HG02852 (cell line): ENCODE measurements at regions not wholly inside any gene's neighbourhood (a gene's known extent, or its start where the extent isn't known, plus 50 kb on each side); places are given as distances from the start of the nearest gene placed in this dataset.
"Not testable (repeated sequence)": the region's sequence is repeated elsewhere in the genome, so short reads cannot be mapped to it uniquely, and the experiment has no call there.

Experiments used
- ATAC-seq: cut with Tn5 transposase; IDR thresholded peaks from one replicate; pipeline ENCODE4 v1.9.1; 2021; ENCODE audit warnings: mild to moderate bottlenecking, moderate library complexity; ENCODE audit not compliant: unreplicated experiment

DNA sequence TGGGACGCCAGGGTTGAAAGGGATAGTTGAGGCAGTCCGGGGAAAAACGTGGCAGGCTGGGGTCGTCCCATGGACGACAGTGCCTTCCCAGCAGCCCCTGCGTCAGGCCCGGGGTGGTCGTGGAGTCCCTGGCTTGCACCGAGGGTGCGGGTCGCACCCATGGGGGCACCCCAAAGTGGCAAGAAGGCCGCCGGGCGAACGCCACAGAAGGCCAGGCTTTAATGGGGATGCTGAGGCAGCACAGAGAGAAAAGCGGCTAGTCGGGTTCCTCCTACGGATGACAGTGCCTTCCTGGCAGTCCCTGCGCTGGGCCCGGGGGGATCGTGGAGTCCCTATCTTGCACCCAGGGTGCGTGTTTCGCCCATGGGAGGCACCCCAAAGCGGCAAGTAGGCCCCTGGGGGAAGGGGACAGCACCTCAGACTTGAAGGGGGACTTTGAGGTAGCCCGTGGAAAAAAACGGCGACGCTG is 158.6 kb upstream of the ALG10B start:
- no peak for ATAC-seq

DNA sequence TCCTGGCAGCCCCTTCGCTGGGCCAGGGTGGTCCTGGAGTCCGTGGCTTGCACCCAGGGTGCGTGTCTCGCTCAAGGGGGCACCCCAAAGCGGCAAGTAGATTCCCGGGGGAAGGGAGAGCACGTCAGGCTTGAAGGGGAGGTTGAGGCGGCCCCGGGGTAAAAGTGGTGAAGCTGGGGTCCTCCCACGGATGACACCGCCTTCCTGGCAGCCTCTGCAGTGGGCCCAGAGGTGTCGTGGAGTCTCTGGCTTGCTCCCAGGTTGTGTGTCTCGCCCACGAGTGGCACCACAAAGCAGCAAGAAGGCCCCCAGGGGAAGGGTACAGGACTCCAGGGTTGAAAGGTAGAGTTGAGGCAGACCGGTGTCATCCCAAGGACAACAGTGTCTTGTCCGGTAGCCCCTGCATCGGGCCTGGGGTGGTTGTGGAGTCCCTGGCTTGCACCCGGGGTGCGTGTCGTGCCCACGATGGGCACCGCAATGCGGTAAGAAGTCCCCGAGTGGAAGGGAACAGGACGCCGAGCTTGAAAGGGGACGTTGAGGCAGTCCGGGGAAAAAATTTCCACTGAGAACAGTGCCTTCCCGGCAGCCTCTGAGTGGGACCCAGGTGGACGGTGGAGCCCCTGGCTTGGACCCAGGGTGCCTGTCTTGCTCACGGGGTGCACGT is 158.0 kb upstream of the ALG10B start:
- no peak for ATAC-seq

DNA sequence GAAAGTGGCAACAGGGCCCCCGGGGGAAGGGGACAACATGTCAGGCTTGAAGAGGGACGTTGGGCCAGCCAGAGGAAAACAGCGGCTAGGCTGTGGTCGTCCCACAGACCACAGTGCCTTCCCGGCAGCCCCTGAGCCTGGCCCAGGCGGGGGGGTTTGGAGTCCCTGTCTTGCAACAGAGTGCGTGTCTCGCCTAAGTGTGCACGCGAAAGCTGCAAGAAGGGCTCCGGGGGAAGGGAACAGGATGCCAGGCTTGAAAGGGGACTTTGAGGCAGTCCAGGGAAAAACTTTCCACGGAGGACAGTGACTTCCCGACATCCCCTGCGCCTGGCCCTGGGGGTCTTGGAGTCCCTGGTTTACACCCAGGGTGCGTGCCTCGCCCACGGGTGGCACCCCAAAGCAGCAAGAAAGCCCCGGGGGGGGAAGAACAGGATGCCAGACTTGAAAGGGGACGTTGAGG is 157.5 kb upstream of the ALG10B start:
- ATAC-seq = no peak

DNA sequence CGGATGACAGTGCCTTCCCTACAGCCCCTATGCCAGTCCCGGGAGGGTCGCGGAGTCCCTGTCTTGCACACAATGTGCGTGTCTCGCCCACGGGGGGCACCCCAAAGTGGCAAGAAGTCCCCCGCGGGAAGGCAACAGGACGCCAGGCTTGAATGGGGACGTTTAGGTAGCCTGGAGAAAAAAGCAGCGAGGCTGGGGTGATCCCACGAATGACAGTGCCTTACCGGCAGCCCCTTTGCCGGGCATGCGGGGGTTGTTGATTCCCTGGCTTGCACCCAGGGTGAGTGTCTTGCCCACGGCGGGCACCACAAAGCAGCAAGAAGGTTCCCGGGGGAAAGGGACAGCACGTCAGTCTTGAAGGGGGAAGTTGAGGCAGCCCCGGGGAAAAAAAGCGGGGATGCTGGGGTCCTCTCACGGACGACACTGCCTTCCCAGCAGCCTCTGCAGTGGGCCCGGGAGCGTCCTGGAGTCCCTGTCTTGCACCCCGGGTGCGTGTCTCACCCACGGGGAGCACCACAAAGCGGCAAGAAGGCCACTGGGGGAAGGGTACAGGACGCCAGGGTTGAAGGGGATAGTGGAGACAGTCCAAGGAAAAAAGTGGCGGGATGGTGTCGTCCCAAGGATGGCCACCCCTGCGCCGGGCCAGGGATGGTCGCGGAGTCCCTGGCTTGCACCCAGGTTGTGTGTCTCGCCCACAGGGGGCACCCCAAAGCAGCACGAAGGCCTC is 156.8 kb upstream of the ALG10B start:
- ATAC-seq = no peak

DNA sequence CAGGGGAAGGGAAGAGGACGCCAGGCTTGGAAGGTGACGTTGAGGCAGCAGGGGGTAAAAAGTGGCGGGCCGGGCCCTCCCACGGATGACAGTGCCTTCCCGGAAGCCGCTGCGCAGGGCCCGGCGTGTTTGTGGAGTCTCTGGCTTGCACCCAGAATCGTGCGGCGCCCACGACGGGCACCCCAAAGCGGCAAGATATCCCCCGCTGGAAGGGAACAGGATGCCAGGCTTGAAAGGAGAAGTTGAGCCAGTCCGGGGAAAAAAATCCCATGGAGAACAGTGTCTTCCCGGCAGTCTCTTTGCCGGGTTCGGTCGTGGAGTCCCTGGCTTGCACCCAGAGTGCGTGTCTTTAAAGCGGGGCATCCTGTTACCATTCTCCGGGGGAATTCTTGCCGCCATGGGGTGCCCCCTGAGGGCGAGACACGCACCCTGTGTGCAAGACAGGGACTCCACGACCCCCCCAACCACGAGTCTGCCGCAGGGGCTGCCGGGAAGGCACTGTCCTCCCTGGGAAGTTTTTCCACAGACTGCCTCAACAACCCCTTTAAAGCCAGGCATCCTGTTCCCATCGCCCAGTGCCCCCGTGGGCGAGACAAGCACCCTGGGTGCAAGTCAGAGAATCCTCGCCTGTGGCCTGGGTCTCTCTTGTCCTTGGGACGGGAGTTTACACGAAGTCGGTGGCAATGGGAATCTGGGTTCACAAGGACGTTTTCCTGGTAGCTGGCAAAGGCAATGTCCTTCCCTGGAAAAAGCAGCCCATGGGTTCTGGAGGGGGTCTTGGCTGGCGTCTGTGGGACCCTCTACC is 156.1 kb upstream of the ALG10B start:
- ATAC-seq = no peak

DNA sequence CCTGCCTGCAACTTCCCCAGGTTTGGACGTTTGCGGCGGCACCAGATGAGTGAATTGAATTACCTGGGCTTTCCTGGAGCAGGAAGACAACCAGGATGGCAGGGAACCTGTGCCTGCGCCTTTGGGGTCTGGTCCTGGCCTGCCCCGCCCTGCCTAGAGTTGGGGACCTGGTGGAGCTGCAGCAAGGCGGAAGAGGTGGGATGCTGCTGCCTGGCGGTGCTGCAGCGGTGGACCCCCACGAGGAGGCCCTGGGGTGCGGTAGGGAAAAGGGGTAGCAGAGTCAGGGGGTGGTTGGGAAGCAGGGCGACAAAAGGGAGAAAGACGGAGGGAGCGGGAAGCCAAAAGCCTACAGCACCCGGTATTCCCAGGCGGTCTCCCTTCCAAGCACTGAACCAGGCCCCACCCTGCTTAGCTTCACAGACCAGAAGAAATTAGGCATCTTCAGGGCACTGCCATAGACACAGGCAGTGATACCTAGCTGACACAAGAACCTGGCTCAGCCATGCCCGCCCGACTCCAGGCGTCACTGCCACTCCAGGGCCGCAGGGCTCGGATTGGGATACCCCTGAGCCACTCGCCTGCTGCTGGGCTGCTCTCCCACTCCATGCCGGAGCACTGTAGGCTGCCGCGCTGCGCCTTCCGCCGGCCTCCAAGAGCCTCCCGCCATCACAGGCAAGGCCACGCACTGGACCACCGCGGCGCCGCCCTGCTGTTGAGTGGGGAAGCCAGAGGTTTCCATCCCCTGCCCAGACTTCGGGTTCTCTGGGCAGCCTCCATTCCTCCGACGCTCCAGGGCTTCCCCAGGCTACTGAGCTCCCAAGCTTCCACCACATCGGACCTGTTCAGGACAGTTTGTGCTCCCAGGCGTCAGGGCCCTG is 155.2 kb upstream of the ALG10B start:
- no peak for ATAC-seq

DNA sequence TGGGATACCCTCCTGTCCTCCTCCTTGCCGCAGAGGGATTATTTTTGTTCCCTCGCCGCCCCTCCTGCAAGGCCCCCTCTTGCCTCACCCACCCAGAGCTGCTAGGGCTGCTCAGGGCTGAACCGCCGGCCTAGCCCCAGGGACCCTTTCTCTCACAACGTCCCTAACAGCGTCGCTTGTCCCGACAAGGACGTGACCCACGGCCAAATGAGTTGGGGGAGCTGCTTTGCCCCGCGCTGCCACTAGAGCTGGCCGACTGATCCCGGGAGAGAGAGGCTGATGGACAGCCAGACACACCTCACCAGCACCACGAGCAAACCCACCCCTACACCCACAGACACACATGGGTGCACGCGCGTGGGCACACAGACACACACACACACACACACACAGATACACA is 154.6 kb upstream of the ALG10B start:
- no peak for ATAC-seq

DNA sequence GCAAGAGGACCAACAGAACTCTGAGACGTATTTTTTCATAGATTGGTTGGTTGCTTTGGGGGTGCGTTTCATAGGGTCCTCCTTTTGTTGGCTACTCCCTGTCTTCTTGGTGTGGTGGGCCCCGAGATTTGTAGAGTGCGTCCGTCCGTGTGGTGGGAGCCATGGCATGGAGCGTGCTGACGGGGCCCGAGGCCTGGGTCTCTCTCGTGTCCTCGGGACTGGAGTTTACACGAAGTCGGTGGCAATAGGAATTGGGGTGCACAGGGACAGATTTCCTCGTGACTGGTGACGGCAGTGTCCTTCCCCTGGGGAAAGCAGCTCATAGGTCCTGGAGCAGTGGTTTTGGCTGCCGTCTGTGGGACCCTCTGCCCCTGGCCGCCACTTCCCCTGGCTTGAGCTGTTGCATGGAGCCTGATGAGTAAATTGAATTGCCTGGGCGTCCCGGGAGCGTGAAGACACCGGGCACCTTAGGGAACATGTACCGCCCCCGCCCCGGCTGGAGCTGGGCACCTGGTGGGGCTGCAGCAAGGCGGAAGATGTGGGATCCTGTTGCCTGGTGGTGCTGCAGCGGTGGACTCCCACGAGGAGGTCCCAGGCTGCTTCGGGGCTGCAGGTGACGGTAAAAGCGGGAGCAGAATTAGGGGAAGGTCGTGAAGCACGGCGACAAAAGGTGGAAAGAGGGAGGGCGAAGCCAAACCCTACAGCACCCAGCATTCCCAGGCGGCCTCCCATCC is 153.7 kb upstream of the ALG10B start:
- no peak for ATAC-seq

DNA sequence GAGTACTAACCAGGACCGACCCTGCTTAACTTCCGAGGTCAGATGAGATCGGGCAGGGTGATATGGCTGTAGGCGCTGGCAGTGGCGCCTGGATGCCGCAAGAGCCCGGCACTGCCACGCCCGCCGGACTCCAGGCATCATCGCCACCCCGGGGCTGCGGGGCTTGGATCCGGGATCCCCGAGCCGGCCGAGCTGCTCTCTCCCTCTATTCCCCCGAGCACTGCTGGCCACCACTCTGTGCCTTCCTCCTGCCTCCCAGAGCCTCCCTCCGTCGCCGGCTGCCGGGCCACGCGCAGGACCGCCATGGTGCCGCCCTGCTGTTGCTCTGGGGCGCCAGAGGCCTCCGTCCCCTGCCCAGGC is 153.2 kb upstream of the ALG10B start:
- ATAC-seq = no peak

DNA sequence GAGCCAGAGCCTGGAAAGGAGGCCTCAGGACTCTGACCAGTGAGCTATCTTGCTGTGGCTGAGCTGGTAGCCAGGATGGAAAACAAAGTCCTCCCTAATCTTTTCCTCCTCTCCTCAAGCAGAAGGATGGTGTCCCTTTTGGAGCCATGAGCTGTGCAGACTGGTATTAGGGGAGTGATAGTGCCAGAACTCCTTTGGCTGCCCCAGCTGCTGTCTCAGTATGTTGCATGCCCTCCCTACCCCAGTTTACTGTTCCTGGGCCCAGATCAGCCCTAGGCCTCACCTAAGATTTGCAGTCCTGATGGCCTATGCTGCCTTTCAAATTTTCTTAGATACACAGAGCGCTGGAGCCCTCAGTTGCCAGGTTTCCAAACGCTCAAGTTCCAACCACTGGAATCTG is 150.3 kb upstream of the ALG10B start:
- ATAC-seq = no peak

DNA sequence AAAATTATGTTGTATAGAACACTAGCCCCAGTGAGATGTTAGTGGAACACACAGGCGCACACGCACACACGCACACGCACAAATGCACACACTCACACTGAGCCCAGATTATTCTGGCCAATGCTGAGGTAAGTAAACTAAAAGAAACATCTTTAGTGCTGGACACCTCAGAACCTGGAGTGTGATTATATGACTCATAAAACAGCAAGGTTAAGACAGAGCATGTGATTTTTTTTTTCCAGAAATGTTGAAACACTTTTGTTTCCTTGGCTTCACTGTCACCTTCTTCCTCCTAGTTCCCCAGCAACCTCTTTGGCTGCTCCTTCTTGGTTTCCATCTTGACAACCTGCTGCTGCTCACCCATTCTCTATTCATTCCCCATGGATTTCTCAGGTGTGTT is 141.0 kb upstream of the ALG10B start:
- no peak for ATAC-seq

DNA sequence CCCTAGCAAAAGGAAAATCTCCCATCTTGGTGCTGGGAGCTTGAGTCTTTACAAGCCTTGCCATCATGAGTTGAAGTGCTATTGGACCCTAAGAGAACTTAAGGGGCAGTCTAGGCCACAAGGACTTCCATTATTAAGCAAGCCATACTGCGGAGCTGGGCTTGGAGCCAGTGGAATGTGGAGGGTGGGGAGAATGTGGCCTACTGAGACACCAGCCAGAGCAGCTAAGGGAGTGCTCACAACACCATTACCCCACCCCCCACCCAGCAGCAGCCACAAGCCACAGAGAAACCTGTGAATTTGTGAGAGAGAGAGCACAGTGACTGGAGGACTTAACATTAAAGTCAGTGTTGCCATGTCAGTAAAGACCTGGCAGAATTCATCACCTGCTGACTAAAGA is 133.0 kb upstream of the ALG10B start:
- not testable (repeated sequence) for ATAC-seq

DNA sequence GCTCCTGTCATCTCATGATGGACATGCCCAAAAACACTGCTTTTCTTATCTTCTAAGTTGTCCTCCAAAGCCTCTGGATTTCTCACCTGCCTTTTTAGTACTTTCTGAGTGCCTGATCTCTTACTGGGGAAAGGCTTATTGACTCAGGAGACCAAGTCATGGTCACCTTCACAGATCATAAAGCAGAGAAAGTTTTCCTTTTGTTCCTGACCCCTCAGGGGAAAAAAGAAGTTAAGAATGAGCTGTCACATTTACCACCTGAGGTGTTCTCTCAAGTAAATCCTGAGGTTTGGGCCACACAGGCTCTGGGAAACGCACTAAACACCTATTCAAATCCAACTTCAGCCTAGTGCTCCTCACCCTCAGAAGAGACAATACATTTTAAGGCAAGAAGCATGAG is 119.3 kb upstream of the ALG10B start:
- ATAC-seq = not testable (repeated sequence)

DNA sequence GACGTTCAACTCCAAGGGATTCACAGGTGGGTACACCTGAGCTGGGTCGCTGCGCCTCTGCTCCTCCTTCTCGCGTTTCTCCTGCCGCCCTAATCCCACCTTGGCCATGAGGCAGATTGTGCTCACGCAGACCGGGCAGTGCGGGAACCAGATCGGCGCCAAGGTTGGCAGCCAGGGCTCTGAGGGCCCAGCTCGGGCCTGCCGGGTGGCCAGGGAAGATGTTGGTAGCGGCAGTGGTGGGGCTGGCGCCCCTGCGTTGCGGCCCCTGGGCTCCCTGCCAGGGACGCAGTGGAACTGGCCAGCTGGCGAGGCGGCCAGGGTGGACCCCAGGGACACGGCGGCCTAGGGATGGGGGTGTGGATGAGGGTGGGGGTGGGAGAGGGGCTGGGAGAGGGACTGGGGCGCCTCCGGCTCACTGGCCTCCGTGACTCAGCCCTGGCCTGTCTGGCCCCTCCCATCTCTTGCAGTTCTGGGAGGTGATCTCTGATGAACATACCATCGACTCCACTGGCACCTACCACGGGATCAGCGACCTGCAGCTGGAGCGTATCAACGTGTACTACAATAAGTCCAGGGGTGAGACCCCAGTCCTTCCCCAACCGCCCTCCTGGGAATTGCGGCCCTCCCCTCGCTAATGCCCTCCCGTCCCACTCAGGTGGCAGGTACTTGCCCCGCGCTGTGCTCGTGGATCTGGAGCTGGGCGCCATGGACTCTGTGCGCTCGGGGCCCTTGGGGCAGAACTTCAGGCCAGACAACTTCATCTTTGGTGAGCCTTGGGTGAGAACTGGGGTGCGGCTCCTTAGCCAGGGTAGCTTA is 114.9 kb upstream of the ALG10B start:
- no peak for ATAC-seq

DNA sequence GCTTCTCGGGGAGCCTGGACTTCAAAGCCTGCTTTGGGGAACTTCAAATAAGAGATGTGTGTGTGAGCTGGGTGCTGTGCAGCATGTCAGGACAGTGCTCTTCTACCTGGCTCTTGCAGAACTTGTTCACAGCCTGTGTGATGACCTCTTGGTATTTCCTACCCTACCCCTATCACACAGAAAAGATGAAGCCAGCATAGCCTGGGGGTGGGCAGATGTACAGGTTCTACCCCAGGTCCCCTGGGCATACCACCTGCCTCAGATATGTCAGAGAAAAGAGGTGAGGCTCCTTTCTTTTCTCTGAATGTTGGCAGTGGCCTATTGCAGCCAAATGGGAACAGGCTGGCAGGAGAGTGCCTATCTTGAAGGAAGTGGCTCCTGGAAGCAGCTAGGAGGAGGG is 111.7 kb upstream of the ALG10B start:
- ATAC-seq = no peak

DNA sequence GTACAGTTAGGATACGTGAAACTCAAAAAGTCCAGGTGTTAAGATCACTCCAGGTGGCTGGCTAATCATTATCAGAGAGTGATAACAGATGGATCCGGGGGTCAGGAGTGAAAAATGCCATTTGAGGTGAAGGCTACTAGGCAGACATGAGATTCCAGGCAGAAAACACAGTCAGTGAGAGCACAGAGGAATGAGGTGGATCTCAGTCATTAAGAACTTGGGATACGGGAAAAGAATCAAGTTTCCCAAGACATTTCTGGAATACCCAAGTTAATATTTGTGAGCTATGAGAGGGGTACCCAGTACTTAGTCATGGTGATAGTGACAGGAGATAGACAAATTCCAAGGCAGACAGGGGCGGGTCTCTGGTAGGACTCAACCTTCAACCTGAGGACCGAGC is 94.6 kb upstream of the ALG10B start:
- no peak for ATAC-seq

DNA sequence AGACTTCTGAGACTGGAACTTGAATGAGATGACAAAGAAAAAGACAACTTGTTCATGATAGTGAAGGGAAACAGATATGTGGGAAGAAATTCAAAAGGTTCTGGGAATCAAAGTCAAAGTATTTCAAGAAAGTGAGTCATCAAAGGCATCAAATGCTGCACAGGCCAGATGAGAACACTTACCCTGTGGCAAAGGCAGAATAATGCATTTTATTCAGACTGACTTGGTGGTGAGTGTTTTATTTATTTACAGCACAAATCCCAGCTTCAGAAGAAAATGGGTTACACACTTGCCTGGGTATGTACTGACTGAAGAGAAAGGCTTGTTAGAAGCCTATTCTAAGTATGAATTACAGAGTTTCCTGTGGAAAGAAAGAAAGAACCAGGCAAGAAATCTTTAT is 78.2 kb upstream of the ALG10B start:
- ATAC-seq = not testable (repeated sequence)

DNA sequence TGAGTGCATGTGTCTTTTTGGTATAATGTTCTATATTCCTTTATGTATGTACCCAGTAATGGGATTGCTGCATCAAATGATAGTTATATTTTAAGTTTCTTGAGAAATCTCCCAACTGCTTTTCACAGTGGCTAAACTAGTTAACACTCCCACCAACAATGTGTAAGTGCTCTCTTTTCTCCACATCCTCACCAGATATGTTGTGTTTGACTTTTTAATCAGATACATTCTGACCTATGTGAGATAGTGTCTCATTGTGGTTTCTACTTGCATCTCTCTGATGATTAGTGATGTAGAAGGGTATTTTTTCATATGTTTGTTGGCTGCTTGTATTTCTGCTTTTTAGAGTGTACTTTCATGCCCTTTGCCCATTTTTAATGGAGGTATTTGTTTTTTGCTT is 62.8 kb upstream of the ALG10B start:
- no peak for ATAC-seq

DNA sequence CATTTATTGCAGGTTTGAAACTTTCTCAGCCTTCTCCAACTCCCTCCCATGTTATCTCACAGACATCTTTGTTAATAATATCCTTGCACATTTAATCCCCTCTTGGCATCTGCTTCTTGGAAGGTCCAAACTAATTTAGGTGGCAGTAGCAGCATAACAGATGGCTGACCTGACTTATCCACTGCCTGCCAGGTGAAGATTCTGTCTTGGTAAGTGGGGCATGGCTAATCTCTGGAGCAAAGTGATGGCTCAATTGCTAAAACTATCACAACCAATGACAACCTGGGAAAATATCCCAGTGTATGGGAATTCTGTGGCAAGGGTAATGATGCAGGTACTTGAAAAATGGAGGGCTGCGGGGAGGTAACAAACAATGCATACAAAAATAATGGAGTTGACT is 58.2 kb upstream of the ALG10B start:
- no peak for ATAC-seq
